Hematopoietic multipotent progenitor cell treated with erythropoietin and hydrocortisone succinate and interleukin-3 and kit ligand, for 6 days (in vitro differentiated cells): ENCODE measurements at regions not wholly inside any gene's neighbourhood (a gene's known extent, or its start where the extent isn't known, plus 50 kb on each side); places are given as distances from the start of the nearest gene placed in this dataset.

Source experiments
- DNase-seq: peaks from one replicate; pipeline ENCODE4 v3.0.0-alpha.2; 2015

GRCh38 chr7:85773116-85773728, 586.4 kb upstream of the SEMA3D start:
- no peak for DNase-seq

DNA sequence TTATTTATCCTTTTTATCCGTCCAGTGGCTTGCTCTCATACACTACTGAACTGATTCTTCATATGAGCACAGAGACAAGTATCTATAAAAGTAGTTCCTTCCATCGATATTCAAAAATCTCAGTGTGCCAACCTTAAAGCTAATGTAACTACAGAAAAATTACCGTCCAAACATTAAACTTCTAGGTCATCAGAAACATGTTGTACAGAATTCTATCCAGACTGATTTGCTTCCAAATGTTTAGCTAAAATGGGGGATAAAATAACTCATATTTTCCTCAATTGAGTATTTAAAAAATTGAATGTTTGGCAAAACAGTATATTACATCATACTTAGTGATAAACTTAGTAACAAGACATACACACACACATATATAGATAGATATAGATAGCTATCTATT, 584.7 kb upstream of the SEMA3D start:
- DNase-seq: no peak

GRCh38 chr7:85770332-85770731, 583.5 kb upstream of the SEMA3D start:
- no peak for DNase-seq

GRCh38 chr7:85765698-85766298, 578.9 kb upstream of the SEMA3D start:
- no peak for DNase-seq

- no peak for DNase-seq
Observed at GRCh38 chr7:85764034-85764433, 577.2 kb upstream of the SEMA3D start.

DNA sequence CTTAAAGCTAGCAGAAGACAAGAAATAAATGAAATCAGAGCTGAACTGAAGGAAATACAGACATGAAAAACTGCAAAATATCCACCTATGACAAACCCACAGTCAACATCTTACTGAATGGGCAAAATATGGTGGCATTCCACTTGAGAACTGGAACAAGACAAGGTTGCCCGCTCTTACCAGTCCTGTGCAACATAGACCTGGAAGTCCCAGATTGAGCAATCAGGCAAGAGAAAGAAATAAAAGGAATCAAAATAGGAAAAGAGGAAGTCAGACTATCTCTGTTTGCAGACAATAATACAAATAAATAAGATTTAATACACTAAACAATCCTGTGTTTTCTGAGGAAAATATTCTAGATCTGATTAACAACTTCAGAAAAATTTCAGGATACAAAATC, 570.5 kb upstream of the SEMA3D start:
- DNase-seq: no peak

- DNase-seq: peak; percentile 64
Observed at GRCh38 chr7:85750454-85750949, 563.6 kb upstream of the SEMA3D start.

DNA sequence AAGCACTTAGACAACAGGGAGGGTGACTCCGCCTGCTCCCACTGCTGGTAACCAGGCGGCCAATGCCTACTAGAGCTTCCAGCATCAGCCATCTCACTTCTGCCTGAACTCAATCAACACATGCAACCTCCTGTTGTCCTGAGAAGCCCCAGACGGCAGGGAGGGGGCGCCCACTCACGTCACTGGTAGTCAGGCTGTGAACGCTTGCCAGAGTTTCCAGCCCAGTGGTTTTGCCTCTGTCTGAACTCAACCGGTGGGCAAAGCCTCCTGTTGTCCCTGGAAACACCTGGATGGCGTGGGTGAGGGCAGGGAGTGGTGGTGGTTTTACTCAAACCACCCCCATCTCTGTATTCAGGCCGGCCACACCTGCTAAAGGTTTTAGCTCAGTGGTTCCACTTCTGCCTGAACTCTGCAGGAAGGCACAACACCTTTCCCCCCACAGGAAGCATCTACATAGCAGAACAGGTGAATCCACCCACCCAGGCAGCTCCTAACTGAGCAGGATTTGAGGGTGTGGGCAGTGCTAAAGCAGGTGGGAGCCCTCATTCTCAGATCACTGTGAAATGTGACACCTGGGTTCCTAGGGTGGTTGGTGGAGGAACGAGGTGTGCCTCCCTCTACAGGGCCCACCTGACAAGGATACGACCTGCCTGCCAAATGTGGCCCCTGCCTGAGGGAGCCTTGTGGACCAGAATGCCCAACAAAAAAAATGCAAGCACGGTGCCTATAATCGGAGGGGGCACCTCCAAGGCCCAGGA, 563.0 kb upstream of the SEMA3D start:
- DNase-seq: no peak

GRCh38 chr7:85748861-85749260, 562.0 kb upstream of the SEMA3D start:
- no peak for DNase-seq

DNA sequence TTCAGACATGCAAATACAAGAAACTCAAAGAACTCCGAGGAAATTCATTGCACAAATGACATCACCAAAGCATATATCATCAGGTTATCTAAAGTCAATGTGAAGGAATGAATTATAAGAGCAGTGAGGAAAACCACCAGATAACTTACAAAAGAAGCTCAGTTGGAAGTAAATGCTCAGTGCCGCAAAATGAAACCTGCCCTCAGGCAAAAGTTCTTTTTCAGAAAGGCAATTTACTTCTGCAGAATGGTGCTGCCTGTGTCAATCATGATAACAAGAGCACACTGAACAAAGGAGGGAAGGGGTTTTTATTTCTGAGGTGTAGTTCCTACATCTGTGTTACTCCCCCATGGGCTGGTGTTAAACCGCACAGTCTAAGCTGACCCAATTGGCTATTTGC, 550.6 kb upstream of the SEMA3D start:
- no peak for DNase-seq

DNA sequence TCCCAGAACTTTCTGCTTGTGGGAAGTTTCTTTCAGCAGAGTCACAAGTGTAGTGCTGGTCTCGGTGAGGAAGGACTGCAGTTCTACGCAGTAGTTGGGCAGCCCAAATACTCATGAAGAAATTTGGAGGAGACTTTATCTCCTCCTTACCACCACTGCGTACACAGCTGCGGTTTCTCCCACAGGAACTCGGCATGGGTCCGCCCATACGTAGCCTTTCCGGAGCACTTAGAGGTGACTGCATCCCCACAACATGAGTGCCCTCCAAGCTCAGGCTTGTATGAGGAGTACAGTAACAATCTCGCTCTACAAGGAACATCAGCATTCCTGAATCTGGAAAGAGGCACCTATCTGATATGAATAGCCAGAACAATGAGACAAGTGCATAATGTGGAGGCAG, 549.2 kb upstream of the SEMA3D start:
- DNase-seq: no peak

GRCh38 chr7:85734823-85735222, 548.0 kb upstream of the SEMA3D start:
- DNase-seq: no peak

GRCh38 chr7:85733169-85733915, 546.5 kb upstream of the SEMA3D start:
- no peak for DNase-seq

- no peak for DNase-seq
Observed at GRCh38 chr7:85730012-85730411, 543.2 kb upstream of the SEMA3D start.

DNA sequence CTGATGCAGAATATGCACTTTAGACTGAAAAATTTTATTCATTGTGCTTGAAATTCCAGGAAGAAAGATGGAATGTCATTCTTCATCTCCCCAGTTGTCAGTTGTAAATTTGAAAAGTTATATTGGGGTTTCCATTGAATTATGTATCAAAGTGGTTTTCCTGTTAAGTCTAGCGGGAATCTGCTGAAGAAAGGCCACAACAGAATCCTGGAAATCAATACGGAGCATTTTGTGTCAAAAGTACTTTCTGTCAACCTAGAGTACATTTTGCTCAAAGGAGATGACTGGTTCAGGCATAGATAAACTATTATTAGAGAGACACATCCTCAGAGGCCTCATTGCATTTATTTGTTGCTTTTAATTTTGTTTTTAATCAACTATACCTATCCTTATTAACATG, 538.2 kb upstream of the SEMA3D start:
- DNase-seq: no peak

DNA sequence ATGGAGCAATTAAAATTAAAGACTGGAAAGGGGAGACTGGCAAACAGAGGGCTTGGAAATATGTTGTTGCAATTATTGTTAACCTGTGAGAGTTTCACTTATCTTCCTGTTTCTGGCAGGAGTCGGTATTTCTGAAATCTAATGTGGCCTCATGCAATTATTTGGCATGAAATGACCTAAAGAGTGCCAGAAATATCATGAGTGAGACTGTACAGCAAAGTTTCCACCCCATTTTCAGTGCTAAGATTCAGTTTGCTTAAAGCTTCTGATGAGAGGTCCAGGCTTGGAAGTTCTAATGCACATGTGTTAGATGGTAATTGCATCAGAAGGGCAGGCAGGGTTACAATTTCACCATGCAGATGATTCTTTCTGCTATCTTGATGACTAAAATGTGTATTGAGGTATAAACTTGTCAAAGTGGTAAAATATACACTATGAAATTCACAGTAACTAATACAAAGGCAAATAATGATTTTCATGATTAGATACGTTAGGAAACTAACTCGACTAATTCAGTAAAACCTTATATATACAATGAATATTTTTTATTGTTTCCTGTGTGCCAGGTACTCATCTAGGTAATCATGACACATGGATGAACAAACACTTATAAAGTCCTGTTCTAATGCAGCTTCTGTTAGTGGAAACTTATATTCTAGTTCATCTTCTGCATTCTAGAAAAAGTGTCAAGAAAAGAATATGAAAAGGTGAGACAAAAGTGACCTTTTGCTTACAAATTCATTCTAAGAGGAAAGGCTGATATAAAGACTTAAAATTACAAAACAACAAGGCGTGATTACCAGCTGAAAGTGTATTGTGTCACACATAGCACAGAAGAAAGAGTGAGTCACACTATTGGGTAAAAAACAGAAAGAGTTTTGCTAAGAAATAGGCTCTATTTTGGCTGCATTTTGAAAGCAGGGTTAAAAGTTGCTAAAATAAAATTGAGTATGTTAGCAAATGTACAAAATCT, 533.4 kb upstream of the SEMA3D start:
- DNase-seq: peak; percentile 59

- no peak for DNase-seq
Observed at GRCh38 chr7:85716353-85716752, 529.5 kb upstream of the SEMA3D start.

DNA sequence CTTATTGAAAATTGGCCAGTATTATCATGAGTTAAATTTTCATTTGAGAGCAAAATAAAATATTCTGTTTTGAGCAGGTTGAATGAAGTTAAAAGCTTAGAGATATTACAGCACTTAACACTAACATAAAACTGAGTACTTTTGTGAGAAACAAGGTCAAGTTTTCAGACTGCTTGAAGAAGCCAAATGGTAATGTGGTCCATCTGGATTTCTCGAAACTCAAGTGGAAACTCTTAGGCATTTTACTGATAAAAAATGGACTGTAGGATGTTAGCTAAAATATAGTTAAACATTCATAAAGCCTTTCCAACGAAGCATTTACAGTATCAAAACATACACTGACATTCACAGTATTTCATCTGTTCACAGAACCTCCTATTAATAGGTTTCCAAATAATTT, 528.1 kb upstream of the SEMA3D start:
- DNase-seq: no peak

- DNase-seq: no peak
Observed at GRCh38 chr7:85714043-85714578, 527.3 kb upstream of the SEMA3D start.

DNA sequence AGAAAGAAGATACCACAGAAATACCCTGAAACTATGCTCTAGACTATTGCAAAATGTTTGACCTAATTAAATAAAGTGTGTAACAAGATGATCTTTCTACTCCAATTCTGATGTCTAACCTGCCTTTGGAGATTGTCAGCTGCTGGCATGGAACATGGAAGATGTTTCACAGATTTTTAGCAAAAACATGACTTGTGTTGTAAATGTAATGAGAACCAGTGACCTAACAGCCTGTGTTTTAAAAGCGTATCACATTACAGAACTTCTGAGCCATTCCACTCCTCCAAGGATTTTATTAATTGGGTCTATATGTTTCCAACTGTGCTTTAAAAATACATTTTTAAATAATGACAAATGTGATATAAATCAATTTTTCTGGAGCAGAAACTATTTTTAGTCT, 526.3 kb upstream of the SEMA3D start:
- no peak for DNase-seq

DNA sequence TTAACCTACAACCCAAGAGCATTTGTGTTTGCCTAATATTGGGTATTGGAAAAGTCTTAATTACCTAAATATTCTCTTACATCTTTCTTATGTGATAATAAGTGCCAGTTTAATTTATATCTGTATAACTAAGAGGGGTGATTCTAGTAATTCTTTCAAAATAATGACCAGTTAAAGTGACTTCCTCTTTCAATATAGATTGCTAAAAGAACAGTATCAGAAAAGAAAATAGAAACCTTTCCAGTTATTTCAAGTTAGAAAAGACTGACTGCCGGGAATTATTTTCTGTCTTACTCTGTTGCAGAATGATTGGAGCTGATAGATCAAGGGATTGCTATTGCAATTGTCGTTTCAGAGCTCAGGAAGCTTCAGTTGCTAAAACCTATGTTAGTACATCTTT, 525.0 kb upstream of the SEMA3D start:
- DNase-seq: peak; percentile 11

- no peak for DNase-seq
Observed at GRCh38 chr7:85710960-85711359, 524.1 kb upstream of the SEMA3D start.
